ENCODE measurements at regions not wholly inside any gene's neighbourhood (a gene's known extent, or its start where the extent isn't known, plus 50 kb on each side); places are given as distances from the start of the nearest gene placed in this dataset.

DNA sequence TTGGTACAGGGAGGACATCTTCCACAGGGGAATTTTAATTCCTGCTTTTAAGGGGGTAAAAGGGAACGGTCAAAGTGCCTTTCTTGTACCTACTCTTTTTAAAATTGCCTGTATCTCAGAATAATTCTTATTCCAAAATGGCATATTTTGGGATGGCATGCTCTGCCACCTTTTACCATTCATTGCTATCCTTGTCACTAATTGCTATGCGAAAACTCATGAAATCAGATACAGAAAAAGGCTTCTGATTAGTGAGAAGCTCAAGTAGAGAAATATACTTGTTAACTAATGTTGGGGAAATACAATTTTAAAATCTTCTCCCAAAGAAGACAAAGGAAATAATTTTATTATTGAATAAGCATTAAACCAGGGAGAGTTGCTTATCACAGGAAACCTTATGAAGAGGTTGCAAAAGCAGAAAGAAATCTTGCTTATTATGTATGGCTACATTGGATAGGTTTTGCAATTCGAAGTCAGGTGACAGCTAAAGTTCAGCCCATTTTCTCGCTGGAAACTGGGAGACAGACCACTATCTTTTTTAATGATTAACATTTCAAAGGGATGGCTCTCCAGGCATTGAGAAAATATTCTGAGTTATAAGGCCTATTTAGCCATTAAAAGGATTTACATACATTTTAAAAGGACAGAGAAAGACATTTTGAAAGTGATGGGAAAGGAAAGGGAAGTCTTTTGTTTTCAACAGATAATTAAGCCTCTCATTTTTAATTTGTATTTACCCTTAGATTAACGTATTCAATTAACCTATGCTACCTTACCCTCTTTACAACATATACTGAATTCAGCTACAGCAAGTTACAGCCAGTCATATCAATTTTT lies 110.3 kb upstream of the PRSS16 start:
- no peak for ATAC-seq (ENCODE audit: insufficient read depth, low FRiP score)
- H3K36me3 ChIP-seq (ENCODE audit: control insufficient read depth in 4 of 4, insufficient read depth in 4 of 4, low read length in 4 of 4), result peaks cover 0 to 6% (median 1%) of the 10 kb centered on the region in 4 donors
- no peak overlapping the region for H3K9ac ChIP-seq (ENCODE audit: insufficient read depth in 1 of 2, low read length in 2 of 2)
- no peak overlapping the region for H3K4me3 ChIP-seq
- H3K9me3 ChIP-seq (ENCODE audit: control insufficient read depth in 4 of 4, insufficient read depth in 3 of 4, low read length in 3 of 4), result no peaks in the 10 kb centered on the region
- WGBS, 2 donors, result 73 to 85% methylated on average over 5 of the region's 5 CpGs
- no peak for TF ChIP-seq CTCF (IDR thresholded peaks at IDR 0.05; ENCODE audit: control extremely low read depth, extremely low read depth)
- H3K27ac ChIP-seq (ENCODE audit: low read depth in 1 of 2, low read length in 1 of 2), result no peak overlapping the region
- H3K4me1 ChIP-seq (ENCODE audit: control insufficient read depth in 5 of 5, insufficient read depth in 5 of 5, low read length in 5 of 5), result peaks cover 0 to 30% (median 5%) of the 10 kb centered on the region in 5 donors
- DNase-seq, result no peak
- H3K27me3 ChIP-seq (ENCODE audit: control insufficient read depth in 3 of 3, insufficient read depth in 3 of 3, low read length in 2 of 3), result no peaks in the 10 kb centered on the region

GRCh38 chr6:27138406-27138805 lies 109.1 kb upstream of the PRSS16 start:
- H3K4me3 ChIP-seq, result no peak overlapping the region
- DNase-seq (no peak), ATAC-seq (ENCODE audit: insufficient read depth, low FRiP score) (no peak)
- no peak for TF ChIP-seq CTCF (IDR thresholded peaks at IDR 0.05; ENCODE audit: control extremely low read depth, extremely low read depth)
- H3K9ac ChIP-seq (ENCODE audit: insufficient read depth in 1 of 2, low read length in 2 of 2), result no peak overlapping the region
- H3K36me3 ChIP-seq (ENCODE audit: control insufficient read depth in 4 of 4, insufficient read depth in 4 of 4, low read length in 4 of 4), result peaks cover 0 to 6% (median 2%) of the 10 kb centered on the region in 4 donors
- peaks cover 0 to 24% (median 3%) of the 10 kb centered on the region in 5 donors for H3K4me1 ChIP-seq (ENCODE audit: control insufficient read depth in 5 of 5, insufficient read depth in 5 of 5, low read length in 5 of 5)
- no peaks in the 10 kb centered on the region for H3K9me3 ChIP-seq (ENCODE audit: control insufficient read depth in 4 of 4, insufficient read depth in 3 of 4, low read length in 3 of 4)
- 78 to 81% methylated on average over 3 of the region's 3 CpGs for WGBS, 2 donors
- peak overlapping the region in 1 of 2 donors; percentile 18 for H3K27ac ChIP-seq (ENCODE audit: low read depth in 1 of 2, low read length in 1 of 2)
- no peaks in the 10 kb centered on the region for H3K27me3 ChIP-seq (ENCODE audit: control insufficient read depth in 3 of 3, insufficient read depth in 3 of 3, low read length in 2 of 3)

GRCh38 chr6:27138837-27139755 lies 108.4 kb upstream of the PRSS16 start:
- H3K4me1 ChIP-seq (ENCODE audit: control insufficient read depth in 5 of 5, insufficient read depth in 5 of 5, low read length in 5 of 5), result peaks cover 0 to 18% (median 2%) of the 10 kb centered on the region in 5 donors
- H3K36me3 ChIP-seq (ENCODE audit: control insufficient read depth in 4 of 4, insufficient read depth in 4 of 4, low read length in 4 of 4), result peaks cover 0 to 6% (median 3%) of the 10 kb centered on the region in 4 donors
- peak overlapping the region; percentile 53 for H3K4me3 ChIP-seq
- peak overlapping the region; percentile 77 to 89 for H3K27ac ChIP-seq (ENCODE audit: low read depth in 1 of 2, low read length in 1 of 2)
- 2 to 9% methylated on average over 36 of the region's 36 CpGs for WGBS, 2 donors
- no peak for TF ChIP-seq CTCF (IDR thresholded peaks at IDR 0.05; ENCODE audit: control extremely low read depth, extremely low read depth)
- H3K27me3 ChIP-seq (ENCODE audit: control insufficient read depth in 3 of 3, insufficient read depth in 3 of 3, low read length in 2 of 3), result no peaks in the 10 kb centered on the region
- no peaks in the 10 kb centered on the region for H3K9me3 ChIP-seq (ENCODE audit: control insufficient read depth in 4 of 4, insufficient read depth in 3 of 4, low read length in 3 of 4)
- peak; percentile 70 for ATAC-seq (ENCODE audit: insufficient read depth, low FRiP score)
- peak overlapping the region; percentile 61 to 82 for H3K9ac ChIP-seq (ENCODE audit: insufficient read depth in 1 of 2, low read length in 2 of 2)
- DNase-seq, result peak; percentile 88 to 96 (median 93)

Measured in lung (tissue), 11 donors.